GM12891 (cell line): ENCODE measurements at regions not wholly inside any gene's neighbourhood (a gene's known extent, or its start where the extent isn't known, plus 50 kb on each side); places are given as distances from the start of the nearest gene placed in this dataset.

Source experiments
- PAX5 ChIP-seq: IDR thresholded peaks from 2 replicates; pipeline ENCODE4 v1.6.1; 2011; ENCODE audit warnings: low read length, moderate library complexity, mild to moderate bottlenecking; ENCODE audit not compliant: insufficient read depth, severe bottlenecking
- POLR2A ChIP-seq: IDR thresholded peaks from 2 replicates; pipeline ENCODE4 v1.6.1; 2011; ENCODE audit warnings: low read depth, low read length, control low read depth
- POLR2AphosphoS5 ChIP-seq: IDR thresholded peaks from 2 replicates; pipeline ENCODE4 v1.6.1; 2011; ENCODE audit warnings: low read depth, low read length, control low read depth
- POU2F2 ChIP-seq: IDR thresholded peaks from 2 replicates; pipeline ENCODE4 v1.6.1; 2011; ENCODE audit warnings: low read depth, mild to moderate bottlenecking, control low read depth, low read length, moderate library complexity
- SPI1 ChIP-seq: IDR thresholded peaks from 2 replicates; pipeline ENCODE4 v1.6.1; 2011; ENCODE audit warnings: low read depth, low read length, control low read depth
- TAF1 ChIP-seq: IDR thresholded peaks from 2 replicates; pipeline ENCODE4 v1.6.1; 2011; ENCODE audit warnings: low read depth, low read length, control low read depth

DNA sequence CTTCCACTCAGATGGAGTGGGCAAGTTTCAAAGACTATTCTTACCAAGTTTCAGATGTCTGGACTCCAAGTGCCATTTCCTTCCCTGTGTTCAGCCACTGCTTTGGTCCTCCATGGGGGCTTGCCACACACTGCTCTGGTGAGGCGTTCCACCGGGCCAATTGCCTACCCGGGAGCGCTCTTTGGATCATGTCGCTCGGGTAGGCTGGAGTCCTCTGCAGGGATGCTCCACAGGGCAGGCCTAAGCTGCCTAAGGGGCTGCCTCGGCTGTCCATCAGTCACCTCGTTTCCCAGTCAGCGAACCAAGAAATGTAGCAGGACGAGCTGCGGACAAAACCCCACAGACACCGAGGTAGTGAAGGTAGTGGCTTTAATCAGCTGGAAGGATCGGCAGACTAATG, 200.7 kb upstream of the KLF8 start:
- TF ChIP-seq POLR2A (no peak), POLR2AphosphoS5 (no peak), SPI1 (no peak), POU2F2 (no peak), PAX5 (no peak), TAF1 (no peak)
